Osteocyte (in vitro differentiated cells): ENCODE measurements at regions not wholly inside any gene's neighbourhood (a gene's known extent, or its start where the extent isn't known, plus 50 kb on each side); places are given as distances from the start of the nearest gene placed in this dataset.

Experiments used
- DNase-seq: peaks from one replicate; pipeline ENCODE4 v3.0.0; 2021; ENCODE audit warnings: mixed read lengths; ENCODE audit not compliant: unreplicated experiment; ENCODE audit errors: extremely low spot score
- H3K27ac Mint-ChIP-seq: one replicate; pipeline ENCODE4 v1.8.0; 2021; ENCODE audit warnings: mild to moderate bottlenecking, mixed read lengths; ENCODE audit not compliant: unreplicated experiment
- H3K27me3 Mint-ChIP-seq: one replicate; pipeline ENCODE4 v1.8.0; 2021; ENCODE audit warnings: mixed read lengths; ENCODE audit not compliant: unreplicated experiment
- H3K36me3 Mint-ChIP-seq: one replicate; pipeline ENCODE4 v1.8.0; 2021; ENCODE audit warnings: mixed read lengths; ENCODE audit not compliant: unreplicated experiment
- H3K4me1 Mint-ChIP-seq: one replicate; pipeline ENCODE4 v1.8.0; 2021; ENCODE audit warnings: mixed read lengths; ENCODE audit not compliant: unreplicated experiment
- H3K4me3 Mint-ChIP-seq: one replicate; pipeline ENCODE4 v1.8.0; 2021; ENCODE audit warnings: mild to moderate bottlenecking, moderate library complexity, mixed read lengths; ENCODE audit not compliant: unreplicated experiment
- H3K9me3 Mint-ChIP-seq: one replicate; pipeline ENCODE4 v1.8.0; 2021; ENCODE audit warnings: mixed read lengths; ENCODE audit not compliant: unreplicated experiment
- CTCF ChIP-seq: fragments of 200-600 bp; sonication (generic); IDR thresholded peaks from 2 replicates; pipeline ENCODE4 v1.5.0; 2021; ENCODE audit warnings: antibody characterized with exemption, mild to moderate bottlenecking, moderate library complexity

- Mint-ChIP-seq H3K27me3 (no peaks in the 10 kb centered on the region), H3K9me3 (peaks cover 23% of the 10 kb centered on the region), H3K27ac (peak overlapping the region; percentile 13), H3K4me1 (peaks cover 13% of the 10 kb centered on the region), H3K36me3 (peaks cover 6% of the 10 kb centered on the region), H3K4me3 (no peak overlapping the region)
- TF ChIP-seq CTCF: no peak
- no peak for DNase-seq
Measured at GRCh38 chr7:19224951-19225350, 79.7 kb upstream of the FERD3L start.

- peak; percentile 17 for TF ChIP-seq CTCF
Measured at GRCh38 chr7:19215412-19215811, 70.2 kb upstream of the FERD3L start.

GRCh38 chr7:19213746-19214145 is 68.5 kb upstream of the FERD3L start:
- H3K4me1 Mint-ChIP-seq: peaks cover 18% of the 10 kb centered on the region
- TF ChIP-seq CTCF: no peak
- H3K27me3 Mint-ChIP-seq: no peaks in the 10 kb centered on the region
- no peaks in the 10 kb centered on the region for H3K36me3 Mint-ChIP-seq
- no peak overlapping the region for H3K27ac Mint-ChIP-seq
- DNase-seq: no peak
- H3K4me3 Mint-ChIP-seq: no peak overlapping the region
- peaks cover 7% of the 10 kb centered on the region for H3K9me3 Mint-ChIP-seq

More at GRCh38 chr7:19215412-19215811, 70.2 kb upstream of the FERD3L start:
- H3K27ac Mint-ChIP-seq: peak overlapping the region; percentile 72
- H3K9me3 Mint-ChIP-seq: peaks cover 7% of the 10 kb centered on the region
- peaks cover 13% of the 10 kb centered on the region for H3K4me1 Mint-ChIP-seq
- no peak overlapping the region for H3K4me3 Mint-ChIP-seq
- no peaks in the 10 kb centered on the region for H3K36me3 Mint-ChIP-seq
- no peak for DNase-seq
- no peaks in the 10 kb centered on the region for H3K27me3 Mint-ChIP-seq

GRCh38 chr7:19210893-19211413 is 65.7 kb upstream of the FERD3L start:
- Mint-ChIP-seq H3K27me3 (no peaks in the 10 kb centered on the region), H3K9me3 (peaks cover 7% of the 10 kb centered on the region), H3K27ac (no peak overlapping the region), H3K36me3 (no peaks in the 10 kb centered on the region), H3K4me1 (peaks cover 15% of the 10 kb centered on the region), H3K4me3 (no peak overlapping the region)
- no peak for TF ChIP-seq CTCF
- DNase-seq: no peak

- Mint-ChIP-seq H3K4me3 (no peak overlapping the region), H3K27ac (no peak overlapping the region), H3K36me3 (no peaks in the 10 kb centered on the region)
Measured at GRCh38 chr7:19209166-19209696, 64.0 kb upstream of the FERD3L start.

More at GRCh38 chr7:19209166-19209696, 64.0 kb upstream of the FERD3L start:
- H3K4me1 Mint-ChIP-seq: peaks cover 8% of the 10 kb centered on the region
- TF ChIP-seq CTCF: no peak
- no peaks in the 10 kb centered on the region for H3K27me3 Mint-ChIP-seq
- no peak for DNase-seq
- peaks cover 7% of the 10 kb centered on the region for H3K9me3 Mint-ChIP-seq
